Mesendoderm (in vitro differentiated cells): ENCODE measurements at regions not wholly inside any gene's neighbourhood (a gene's known extent, or its start where the extent isn't known, plus 50 kb on each side); places are given as distances from the start of the nearest gene placed in this dataset.
"Not testable (repeated sequence)": the region's sequence is repeated elsewhere in the genome, so short reads cannot be mapped to it uniquely, and the experiment has no call there.

Experiments
- DNase-seq: peaks from one replicate; pipeline ENCODE4 v3.0.0; 2013
- H2AK5ac ChIP-seq: 2 replicates; pipeline ENCODE4 v1.6.1; 2013; ENCODE audit warnings: low read length, inconsistent platforms
- H2BK120ac ChIP-seq: 2 replicates; pipeline ENCODE4 v1.6.1; 2013; ENCODE audit warnings: low read depth, mild to moderate bottlenecking, low read length, moderate library complexity, mixed read lengths
- H2BK15ac ChIP-seq: replicated peaks from 2 replicates; pipeline ENCODE4 v1.6.1; 2013; ENCODE audit warnings: low read depth, mild to moderate bottlenecking, moderate library complexity
- H2BK5ac ChIP-seq: 2 replicates; pipeline ENCODE4 v1.6.1; 2013; ENCODE audit warnings: low read length, inconsistent platforms
- H3K18ac ChIP-seq: 2 replicates; pipeline ENCODE4 v1.6.1; 2013; ENCODE audit warnings: mild to moderate bottlenecking, low read length, mixed read lengths
- H3K23ac ChIP-seq: one replicate; pipeline ENCODE4 v1.6.1; 2013; ENCODE audit warnings: low read length
- H3K27ac ChIP-seq: 2 replicates; pipeline ENCODE4 v1.5.1; 2013; ENCODE audit warnings: low read depth, mild to moderate bottlenecking, inconsistent platforms, low read length, moderate library complexity
- H3K27me3 ChIP-seq: 2 replicates; pipeline ENCODE4 v1.6.1; 2013; ENCODE audit warnings: low read length, control low read depth, mild to moderate bottlenecking, inconsistent platforms; ENCODE audit not compliant: insufficient read depth, poor library complexity
- H3K36me3 ChIP-seq: 2 replicates; pipeline ENCODE4 v1.6.1; 2013; ENCODE audit warnings: low read length, inconsistent platforms; ENCODE audit not compliant: control insufficient read depth, insufficient read depth
- H3K4ac ChIP-seq: one replicate; pipeline ENCODE4 v1.6.1; 2013; ENCODE audit warnings: low read depth, mild to moderate bottlenecking, low read length, moderate library complexity
- H3K4me1 ChIP-seq: 2 replicates; pipeline ENCODE4 v1.6.1; 2013; ENCODE audit warnings: low read depth, low read length, inconsistent platforms; ENCODE audit not compliant: control insufficient read depth
- H3K4me2 ChIP-seq: 2 replicates; pipeline ENCODE4 v1.6.1; 2013; ENCODE audit warnings: low read length
- H3K4me3 ChIP-seq: 2 replicates; pipeline ENCODE4 v1.5.1; 2013; ENCODE audit warnings: mild to moderate bottlenecking, low read length
- H3K56ac ChIP-seq: one replicate; pipeline ENCODE4 v1.6.1; 2013; ENCODE audit warnings: low read length
- H3K79me1 ChIP-seq: 2 replicates; pipeline ENCODE4 v1.6.1; 2013; ENCODE audit warnings: low read length, inconsistent platforms
- H3K79me2 ChIP-seq: 2 replicates; pipeline ENCODE4 v1.6.1; 2013; ENCODE audit warnings: mild to moderate bottlenecking, low read length; ENCODE audit not compliant: control insufficient read depth, insufficient read depth
- H3K9ac ChIP-seq: 2 replicates; pipeline ENCODE4 v1.6.1; 2013; ENCODE audit warnings: low read length, inconsistent platforms
- H4K5ac ChIP-seq: one replicate; pipeline ENCODE4 v1.6.1; 2013; ENCODE audit warnings: low read length
- H4K8ac ChIP-seq: one replicate; pipeline ENCODE4 v1.6.1; 2013; ENCODE audit warnings: low read depth, mild to moderate bottlenecking, control low read depth, low read length, moderate library complexity
- WGBS: extraction: QIAGEN DNeasy Blood & Tissue Kit; methylation state at CpG from one replicate; pipeline ENCODE4 v1.1.7; 2013; ENCODE audit warnings: low lambda C conversion rate, missing lambda C conversion rate; ENCODE audit not compliant: insufficient coverage; ENCODE audit errors: extremely low coverage; 5-methylcytosine and 5-hydroxymethylcytosine counted together

- not testable (repeated sequence) for H3K9ac ChIP-seq, H3K4ac ChIP-seq, H3K56ac ChIP-seq, H2AK5ac ChIP-seq, H3K27me3 ChIP-seq, H3K4me2 ChIP-seq, H2BK15ac ChIP-seq, H4K5ac ChIP-seq, H2BK5ac ChIP-seq, H3K79me2 ChIP-seq, H3K36me3 ChIP-seq, H3K79me1 ChIP-seq, H3K4me3 ChIP-seq, H3K27ac ChIP-seq, H3K4me1 ChIP-seq, H4K8ac ChIP-seq, H3K18ac ChIP-seq, H3K23ac ChIP-seq, DNase-seq, H2BK120ac ChIP-seq
- WGBS = no CpG with 5 or more reads among the region's 2 CpGs
Measured at GRCh38 chr7:26971924-26972323, 107.5 kb upstream of the SKAP2 start.

GRCh38 chr7:26965724-26966123 lies 101.3 kb upstream of the SKAP2 start:
- no peak overlapping the region for H3K4me2 ChIP-seq
- H2BK5ac ChIP-seq = no peak overlapping the region
- H3K4me1 ChIP-seq = no peaks in the 10 kb centered on the region
- H4K8ac ChIP-seq = no peak overlapping the region
- H3K56ac ChIP-seq = no peak overlapping the region
- no peak overlapping the region for H3K9ac ChIP-seq
- H2AK5ac ChIP-seq = no peak overlapping the region
- H3K18ac ChIP-seq = no peak overlapping the region
- H3K36me3 ChIP-seq = no peaks in the 10 kb centered on the region
- no peak overlapping the region for H3K23ac ChIP-seq
- no peak overlapping the region for H3K27ac ChIP-seq
- no peak overlapping the region for H2BK120ac ChIP-seq
- H2BK15ac ChIP-seq = no peak overlapping the region
- WGBS = no CpG with 5 or more reads among the region's 3 CpGs
- H3K79me1 ChIP-seq = no peaks in the 10 kb centered on the region
- no peaks in the 10 kb centered on the region for H3K79me2 ChIP-seq
- H3K27me3 ChIP-seq = no peaks in the 10 kb centered on the region
- H3K4ac ChIP-seq = no peak overlapping the region
- no peak overlapping the region for H3K4me3 ChIP-seq
- DNase-seq = no peak
- no peak overlapping the region for H4K5ac ChIP-seq

DNA sequence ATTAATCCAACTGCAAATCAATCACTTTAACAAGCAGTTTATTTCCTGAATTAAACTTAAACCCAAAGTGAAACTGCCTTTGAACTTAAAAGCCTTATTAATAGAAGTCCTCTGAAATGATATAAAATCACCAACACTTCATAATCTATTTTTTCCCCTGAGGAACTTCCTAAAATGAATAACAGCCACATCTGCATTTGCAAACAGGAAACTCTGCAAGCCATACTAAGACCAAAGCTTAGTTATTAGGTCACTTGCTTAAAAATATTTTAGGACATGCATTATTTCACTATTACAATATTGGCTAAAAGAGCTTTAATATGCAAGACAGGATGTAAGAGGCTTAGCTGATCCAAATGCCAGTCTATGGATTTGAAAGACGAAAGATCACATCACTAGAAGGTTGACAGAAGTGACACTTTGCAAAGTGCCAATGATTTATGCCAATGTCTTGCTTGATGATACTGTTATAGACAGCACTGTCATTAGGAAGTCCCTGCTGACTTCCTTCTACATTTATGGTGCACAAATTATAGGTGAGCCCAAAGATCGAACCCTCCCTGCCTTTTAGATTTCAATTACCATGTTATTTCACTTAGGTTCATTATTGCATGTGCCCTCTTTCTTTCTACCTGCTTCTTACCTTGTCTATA lies 99.9 kb upstream of the SKAP2 start:
- Histone ChIP-seq H2AK5ac (no peak overlapping the region), H3K79me1 (no peaks in the 10 kb centered on the region), H3K23ac (no peak overlapping the region), H3K4me2 (no peak overlapping the region), H3K4ac (no peak overlapping the region), H4K5ac (no peak overlapping the region), H4K8ac (no peak overlapping the region), H2BK15ac (no peak overlapping the region), H3K4me1 (no peaks in the 10 kb centered on the region), H2BK5ac (no peak overlapping the region), H3K27ac (no peak overlapping the region), H3K4me3 (no peak overlapping the region), H2BK120ac (no peak overlapping the region), H3K36me3 (no peaks in the 10 kb centered on the region), H3K9ac (no peak overlapping the region), H3K79me2 (no peaks in the 10 kb centered on the region), H3K27me3 (no peaks in the 10 kb centered on the region), H3K56ac (no peak overlapping the region), H3K18ac (no peak overlapping the region)
- no peak for DNase-seq
- no CpG with 5 or more reads among the region's 2 CpGs for WGBS

DNA sequence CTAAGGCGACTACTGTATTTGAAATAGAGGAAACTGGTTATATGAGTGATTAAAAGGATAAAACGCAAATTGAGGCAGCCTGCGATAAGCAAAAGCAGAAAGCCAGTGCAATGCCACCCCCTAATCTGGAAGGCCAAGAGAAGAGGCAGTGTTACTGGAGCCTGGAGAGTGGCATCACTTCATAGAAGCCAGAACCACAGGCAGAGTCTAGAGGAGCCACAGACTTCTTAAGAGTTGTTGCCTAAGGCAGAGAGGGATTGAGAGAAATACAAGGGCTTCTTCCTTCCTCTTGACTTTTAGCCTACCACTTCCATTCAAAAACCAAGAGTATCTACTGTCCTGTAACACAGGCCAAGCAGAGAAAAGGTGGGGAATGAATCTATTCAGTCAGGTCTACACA lies 94.9 kb upstream of the SKAP2 start:
- Histone ChIP-seq H3K4me2 (no peak overlapping the region), H3K4ac (no peak overlapping the region), H3K23ac (no peak overlapping the region), H3K56ac (no peak overlapping the region), H3K27ac (no peak overlapping the region), H3K27me3 (no peaks in the 10 kb centered on the region), H2BK5ac (no peak overlapping the region), H2BK120ac (no peak overlapping the region), H3K4me3 (no peak overlapping the region), H2BK15ac (no peak overlapping the region), H3K9ac (no peak overlapping the region), H3K4me1 (no peaks in the 10 kb centered on the region), H3K18ac (no peak overlapping the region), H3K79me2 (no peaks in the 10 kb centered on the region), H4K5ac (no peak overlapping the region), H4K8ac (no peak overlapping the region), H2AK5ac (no peak overlapping the region), H3K36me3 (no peaks in the 10 kb centered on the region), H3K79me1 (no peaks in the 10 kb centered on the region)
- WGBS = no CpG with 5 or more reads among the region's 3 CpGs
- no peak for DNase-seq

- Histone ChIP-seq H2AK5ac (no peak overlapping the region), H3K23ac (no peak overlapping the region), H3K27ac (no peak overlapping the region), H3K56ac (no peak overlapping the region), H3K4me3 (no peak overlapping the region), H3K4ac (no peak overlapping the region), H3K36me3 (no peaks in the 10 kb centered on the region), H3K9ac (no peak overlapping the region), H3K79me2 (no peaks in the 10 kb centered on the region), H3K27me3 (no peaks in the 10 kb centered on the region), H3K4me1 (no peaks in the 10 kb centered on the region), H4K5ac (no peak overlapping the region), H2BK15ac (no peak overlapping the region), H4K8ac (no peak overlapping the region), H3K18ac (no peak overlapping the region), H3K79me1 (no peaks in the 10 kb centered on the region), H2BK5ac (no peak overlapping the region), H3K4me2 (no peak overlapping the region), H2BK120ac (no peak overlapping the region)
- no CpG with 5 or more reads among the region's 5 CpGs for WGBS
- DNase-seq = no peak
Measured at GRCh38 chr7:26958834-26959233, 94.4 kb upstream of the SKAP2 start.

- Histone ChIP-seq H2AK5ac (no peak overlapping the region), H3K9ac (no peak overlapping the region), H3K27ac (no peak overlapping the region), H3K79me2 (no peaks in the 10 kb centered on the region), H3K4me1 (no peaks in the 10 kb centered on the region), H3K79me1 (no peaks in the 10 kb centered on the region), H4K5ac (no peak overlapping the region), H3K18ac (no peak overlapping the region), H2BK120ac (no peak overlapping the region), H3K4me2 (no peak overlapping the region), H3K56ac (no peak overlapping the region), H3K4ac (no peak overlapping the region), H3K36me3 (no peaks in the 10 kb centered on the region), H3K27me3 (no peaks in the 10 kb centered on the region), H3K23ac (no peak overlapping the region), H4K8ac (no peak overlapping the region), H2BK5ac (no peak overlapping the region), H3K4me3 (no peak overlapping the region), H2BK15ac (no peak overlapping the region)
- DNase-seq = no peak
- WGBS = no CpG with 5 or more reads among the region's 2 CpGs
Measured at GRCh38 chr7:26955516-26955915, 91.1 kb upstream of the SKAP2 start.
